IPS DF 6.9 (cell line): ENCODE measurements at regions not wholly inside any gene's neighbourhood (a gene's known extent, or its start where the extent isn't known, plus 50 kb on each side); places are given as distances from the start of the nearest gene placed in this dataset.

Experiments
- DNase-seq: peaks from one replicate; pipeline ENCODE4 v3.0.0-alpha.2; 2013; ENCODE audit warnings: low read depth, low spot score
- H3K27ac ChIP-seq: one replicate; pipeline ENCODE4 v1.5.1; 2013; ENCODE audit warnings: low read length, control low read depth
- H3K27me3 ChIP-seq: 2 replicates; pipeline ENCODE4 v1.6.1; 2013; ENCODE audit warnings: mild to moderate bottlenecking, low read length; ENCODE audit not compliant: control insufficient read depth, insufficient read depth
- H3K36me3 ChIP-seq: 2 replicates; pipeline ENCODE4 v1.6.1; 2013; ENCODE audit warnings: low read length; ENCODE audit not compliant: control insufficient read depth, insufficient read depth
- H3K4me1 ChIP-seq: 2 replicates; pipeline ENCODE4 v1.6.1; 2013; ENCODE audit warnings: low read length; ENCODE audit not compliant: control insufficient read depth, insufficient read depth
- H3K4me3 ChIP-seq: 2 replicates; pipeline ENCODE4 v1.5.1; 2013; ENCODE audit warnings: mild to moderate bottlenecking, low read length
- H3K9me3 ChIP-seq: 2 replicates; pipeline ENCODE4 v1.6.1; 2013; ENCODE audit warnings: low read length, inconsistent platforms; ENCODE audit not compliant: control insufficient read depth, insufficient read depth
- WGBS: extraction: QIAGEN DNeasy Blood & Tissue Kit; methylation state at CpG from one replicate; pipeline ENCODE4 v1.1.7; 2013; ENCODE audit warnings: mixed read lengths, missing lambda C conversion rate; ENCODE audit not compliant: insufficient read length, insufficient coverage; 5-methylcytosine and 5-hydroxymethylcytosine counted together

DNA sequence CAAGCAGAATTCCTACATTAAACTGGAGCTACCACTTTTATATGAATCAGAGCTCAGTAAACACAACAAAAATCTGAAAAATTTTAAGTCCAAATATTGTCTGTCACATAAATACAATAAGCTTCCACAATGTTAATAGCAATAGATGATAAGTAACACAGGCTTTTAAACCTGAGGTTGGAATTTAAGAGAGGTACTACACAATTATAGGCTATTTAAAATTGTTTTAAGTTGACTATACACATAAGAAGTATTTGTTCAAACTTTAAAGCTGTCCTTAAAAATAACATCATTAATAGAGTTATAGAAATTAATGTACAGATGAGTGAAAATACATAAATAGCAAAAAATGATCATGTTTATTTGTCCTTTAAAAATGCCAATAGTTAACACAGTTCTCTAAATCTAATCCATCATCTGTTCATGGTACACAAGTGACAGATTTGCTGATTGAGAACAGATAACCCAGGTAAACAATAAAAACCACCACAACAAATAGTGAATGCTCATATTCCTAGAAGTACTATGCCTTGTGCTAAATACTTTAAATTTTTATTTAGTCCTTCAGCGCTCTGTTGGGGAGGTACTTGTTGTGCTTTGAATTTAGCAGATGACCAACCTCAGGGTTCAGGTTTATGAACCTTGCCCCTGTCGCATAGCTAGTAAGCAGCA is 382.3 kb upstream of the ID4 start:
- no CpG with 5 or more reads among the region's 2 CpGs for WGBS
- DNase-seq = no peak

DNA sequence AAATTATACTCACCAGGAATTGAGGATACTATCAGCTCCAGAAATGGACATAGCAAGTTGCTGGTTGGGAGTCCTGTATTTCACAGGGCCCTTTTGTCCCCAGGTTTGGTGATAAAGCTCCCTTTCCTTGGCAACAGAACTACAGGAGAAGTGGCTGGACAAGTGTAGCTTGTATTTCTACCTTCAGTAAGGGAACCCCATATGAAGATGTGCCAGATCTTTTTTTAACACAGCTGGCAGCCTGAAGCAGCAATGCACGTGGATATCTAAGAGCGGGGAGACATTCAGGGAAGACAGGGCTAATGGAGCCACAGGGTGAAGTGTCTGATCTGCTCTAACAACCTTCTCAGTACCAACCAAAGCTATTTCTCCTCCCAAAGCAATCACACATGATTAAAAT is 373.9 kb upstream of the ID4 start:
- H3K4me3 ChIP-seq = no peak overlapping the region
- no peak overlapping the region for H3K27ac ChIP-seq
- DNase-seq = no peak
- no peaks in the 10 kb centered on the region for H3K36me3 ChIP-seq
- H3K27me3 ChIP-seq = no peaks in the 10 kb centered on the region
- WGBS = no CpG with 5 or more reads among the region's 2 CpGs
- H3K9me3 ChIP-seq = no peaks in the 10 kb centered on the region
- no peaks in the 10 kb centered on the region for H3K4me1 ChIP-seq

More for the DNA sequence above, 382.3 kb upstream of the ID4 start:
- no peaks in the 10 kb centered on the region for H3K9me3 ChIP-seq
- H3K27ac ChIP-seq = no peak overlapping the region
- H3K4me1 ChIP-seq = no peaks in the 10 kb centered on the region
- no peaks in the 10 kb centered on the region for H3K27me3 ChIP-seq
- no peaks in the 10 kb centered on the region for H3K36me3 ChIP-seq
- no peak overlapping the region for H3K4me3 ChIP-seq

DNA sequence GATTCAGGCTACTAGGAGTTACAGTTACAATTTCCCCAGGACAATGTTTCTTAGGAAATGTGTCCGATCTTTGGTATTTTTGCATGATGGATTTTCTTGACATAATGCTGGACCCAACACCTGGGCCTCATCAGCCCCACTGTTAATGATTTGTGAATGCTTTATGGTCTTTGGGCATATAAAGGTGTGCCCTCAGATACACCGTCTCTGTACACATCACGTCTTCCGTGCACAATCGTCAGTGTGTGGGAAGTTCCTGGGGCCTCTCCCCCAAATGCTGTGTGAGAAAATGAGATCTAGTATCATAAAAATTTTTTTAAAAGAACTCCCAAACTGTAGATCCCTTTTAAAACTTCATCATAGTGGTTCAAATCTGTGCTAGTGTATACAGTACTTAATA is 373.2 kb upstream of the ID4 start:
- Histone ChIP-seq H3K4me3 (no peak overlapping the region), H3K27me3 (no peaks in the 10 kb centered on the region), H3K9me3 (no peaks in the 10 kb centered on the region), H3K36me3 (no peaks in the 10 kb centered on the region), H3K27ac (no peak overlapping the region), H3K4me1 (no peaks in the 10 kb centered on the region)
- WGBS = no CpG with 5 or more reads among the region's 5 CpGs
- no peak for DNase-seq

DNA sequence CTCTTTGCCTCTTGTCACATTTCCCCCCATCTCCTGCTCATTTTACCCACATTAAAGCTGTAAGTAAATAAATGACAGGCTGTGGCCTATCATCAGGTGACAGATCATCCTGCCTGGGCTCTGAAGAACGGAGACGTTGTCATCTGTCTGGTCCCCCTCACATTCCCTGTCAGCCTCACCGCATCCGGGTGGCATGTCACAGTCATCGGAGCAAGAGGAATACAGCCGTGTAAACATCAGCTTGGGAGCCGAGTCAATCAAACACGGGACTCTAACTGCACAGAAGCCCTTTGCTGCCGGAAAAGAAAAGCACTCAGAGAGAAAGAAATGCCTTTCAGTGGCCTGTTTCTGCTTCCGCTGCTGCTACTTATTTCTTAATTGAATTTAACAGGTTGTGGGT is 371.9 kb upstream of the ID4 start:
- Histone ChIP-seq H3K9me3 (no peaks in the 10 kb centered on the region), H3K4me3 (no peak overlapping the region), H3K27me3 (no peaks in the 10 kb centered on the region), H3K4me1 (no peaks in the 10 kb centered on the region), H3K36me3 (no peaks in the 10 kb centered on the region), H3K27ac (no peak overlapping the region)
- WGBS = no CpG with 5 or more reads among the region's 10 CpGs
- DNase-seq = no peak

DNA sequence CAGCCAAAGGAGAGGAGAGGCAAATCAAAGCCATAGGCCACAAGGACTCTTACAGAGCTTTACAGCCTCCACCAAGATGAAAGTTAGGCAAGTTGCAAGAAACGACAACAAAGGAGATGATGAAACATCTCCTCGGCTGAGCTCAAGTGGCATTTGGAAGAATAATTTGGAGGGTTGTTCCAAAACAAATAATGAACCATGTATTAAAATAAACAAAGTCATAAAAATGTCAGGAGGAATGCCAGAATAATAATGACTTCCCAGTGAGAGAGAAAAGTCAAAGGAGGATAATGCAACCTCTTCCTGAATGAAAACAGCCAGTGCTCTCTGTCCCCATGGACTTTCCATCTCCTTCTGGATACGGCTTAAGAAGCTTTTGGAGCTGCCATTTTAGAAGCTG is 371.4 kb upstream of the ID4 start:
- H3K4me1 ChIP-seq = no peaks in the 10 kb centered on the region
- DNase-seq = no peak
- no peak overlapping the region for H3K4me3 ChIP-seq
- no peaks in the 10 kb centered on the region for H3K27me3 ChIP-seq
- WGBS = no CpG with 5 or more reads among the region's 3 CpGs
- no peaks in the 10 kb centered on the region for H3K36me3 ChIP-seq
- H3K9me3 ChIP-seq = no peaks in the 10 kb centered on the region
- no peak overlapping the region for H3K27ac ChIP-seq

DNA sequence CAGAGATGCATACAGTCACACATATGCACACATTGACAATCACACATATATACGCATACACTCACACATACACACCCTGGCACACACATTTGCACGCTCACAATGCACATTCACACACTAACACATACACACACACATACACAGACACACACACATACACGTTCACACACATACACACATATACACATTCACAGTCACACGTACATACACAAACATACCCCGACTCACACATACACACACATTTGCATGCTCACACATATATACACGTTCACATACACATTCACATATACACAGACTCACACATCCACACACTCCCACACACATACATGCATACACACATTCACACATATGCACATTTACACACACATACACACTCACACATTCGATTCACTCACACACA is 366.8 kb upstream of the ID4 start:
- no peak for DNase-seq

DNA sequence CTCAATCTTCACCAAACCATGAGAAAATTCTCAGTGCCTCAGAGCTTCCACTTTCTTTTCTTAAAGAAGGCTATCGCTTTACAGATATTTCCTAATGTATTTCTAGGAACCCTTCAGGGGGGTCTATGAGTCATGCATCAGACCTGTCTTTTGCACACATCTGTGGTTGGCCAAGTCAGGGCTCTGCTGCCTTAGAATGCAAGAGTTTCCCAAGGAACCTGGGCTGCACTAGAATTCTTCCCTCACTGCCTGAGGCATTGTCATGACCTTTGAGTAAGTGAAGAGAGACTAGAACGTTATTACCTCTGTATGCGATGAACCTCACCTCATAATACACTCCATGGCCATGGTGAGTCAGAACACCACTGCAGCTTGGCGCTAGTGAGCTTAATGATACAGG is 365.0 kb upstream of the ID4 start:
- H3K9me3 ChIP-seq = no peaks in the 10 kb centered on the region
- H3K27ac ChIP-seq = no peak overlapping the region

More for the DNA sequence above, 366.8 kb upstream of the ID4 start:
- Histone ChIP-seq H3K36me3 (no peaks in the 10 kb centered on the region), H3K4me3 (no peak overlapping the region), H3K27me3 (no peaks in the 10 kb centered on the region), H3K9me3 (no peaks in the 10 kb centered on the region), H3K4me1 (no peaks in the 10 kb centered on the region), H3K27ac (no peak overlapping the region)
- 100% methylated on average over 4 of the region's 7 CpGs for WGBS

DNA sequence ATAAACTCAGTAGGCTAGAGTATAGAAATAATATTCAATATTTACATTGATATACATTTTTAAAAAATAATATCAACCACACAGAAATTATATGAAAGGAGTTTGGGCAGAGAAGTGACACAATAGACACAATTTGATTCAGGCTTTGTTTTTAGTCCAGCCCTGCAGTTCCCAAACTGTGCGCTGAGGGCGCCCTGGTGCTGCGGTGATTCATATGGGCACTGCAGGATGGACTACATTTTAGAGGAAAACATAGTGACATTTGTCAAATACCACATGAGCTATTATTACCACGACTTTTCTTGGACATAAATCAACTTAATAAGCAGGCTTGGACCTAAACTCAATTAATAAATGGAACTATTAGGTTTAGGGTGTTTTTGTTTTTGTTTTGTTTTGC is 364.3 kb upstream of the ID4 start:
- Histone ChIP-seq H3K4me3 (no peak overlapping the region), H3K27ac (no peak overlapping the region), H3K9me3 (no peaks in the 10 kb centered on the region), H3K27me3 (no peaks in the 10 kb centered on the region), H3K36me3 (no peaks in the 10 kb centered on the region), H3K4me1 (no peaks in the 10 kb centered on the region)
- no CpG with 5 or more reads among the region's 4 CpGs for WGBS
- peak; percentile 9 for DNase-seq

More for the DNA sequence above, 365.0 kb upstream of the ID4 start:
- no peak overlapping the region for H3K4me3 ChIP-seq
- DNase-seq = no peak
- no peaks in the 10 kb centered on the region for H3K27me3 ChIP-seq
- no CpG with 5 or more reads among the region's 4 CpGs for WGBS
- no peaks in the 10 kb centered on the region for H3K36me3 ChIP-seq
- no peaks in the 10 kb centered on the region for H3K4me1 ChIP-seq

DNA sequence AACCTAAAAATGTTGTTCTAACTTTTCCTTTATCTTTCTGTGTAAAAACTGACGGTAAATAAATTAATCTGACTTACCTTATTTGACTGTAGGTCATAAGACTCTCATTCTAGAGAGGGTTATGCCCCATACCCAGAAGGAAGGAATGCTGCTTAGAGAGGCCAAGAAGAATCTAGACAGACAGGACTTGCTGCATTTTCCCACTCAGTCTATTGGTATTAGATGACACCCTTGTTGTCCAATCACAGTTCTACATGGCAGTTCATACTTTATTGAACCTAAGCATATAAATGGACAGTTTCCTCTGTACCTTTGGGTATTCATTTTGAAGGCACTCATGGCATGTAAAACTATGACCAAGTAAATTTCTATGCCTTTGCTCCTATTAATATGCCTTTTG is 359.6 kb upstream of the ID4 start:
- Histone ChIP-seq H3K36me3 (no peaks in the 10 kb centered on the region), H3K27me3 (no peaks in the 10 kb centered on the region), H3K9me3 (no peaks in the 10 kb centered on the region), H3K4me1 (no peaks in the 10 kb centered on the region), H3K4me3 (no peak overlapping the region), H3K27ac (no peak overlapping the region)
- no CpG with 5 or more reads among the region's 1 CpG for WGBS
- DNase-seq = no peak

DNA sequence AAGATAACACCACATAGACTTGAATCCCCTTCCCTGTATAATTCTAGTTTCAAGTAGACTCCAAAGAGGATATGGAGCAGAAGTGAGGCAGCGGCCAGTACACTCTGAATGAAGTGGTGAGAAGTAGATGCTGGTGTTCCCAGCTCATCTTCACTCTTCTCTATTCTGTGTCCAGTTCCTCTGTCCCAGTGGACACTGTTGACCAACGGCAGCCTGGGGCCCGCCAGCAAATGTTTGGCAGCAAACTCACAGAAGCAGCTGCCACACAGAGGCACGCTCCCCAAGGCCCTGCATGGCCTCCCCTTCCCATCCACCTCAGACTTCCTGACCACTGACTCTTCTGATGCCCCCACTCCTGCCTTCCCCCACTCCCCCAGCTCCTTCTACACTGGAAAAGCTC is 358.9 kb upstream of the ID4 start:
- Histone ChIP-seq H3K4me3 (no peak overlapping the region), H3K27me3 (no peaks in the 10 kb centered on the region), H3K27ac (no peak overlapping the region), H3K4me1 (no peaks in the 10 kb centered on the region), H3K9me3 (no peaks in the 10 kb centered on the region), H3K36me3 (no peaks in the 10 kb centered on the region)
- no CpG with 5 or more reads among the region's 4 CpGs for WGBS
- no peak for DNase-seq

DNA sequence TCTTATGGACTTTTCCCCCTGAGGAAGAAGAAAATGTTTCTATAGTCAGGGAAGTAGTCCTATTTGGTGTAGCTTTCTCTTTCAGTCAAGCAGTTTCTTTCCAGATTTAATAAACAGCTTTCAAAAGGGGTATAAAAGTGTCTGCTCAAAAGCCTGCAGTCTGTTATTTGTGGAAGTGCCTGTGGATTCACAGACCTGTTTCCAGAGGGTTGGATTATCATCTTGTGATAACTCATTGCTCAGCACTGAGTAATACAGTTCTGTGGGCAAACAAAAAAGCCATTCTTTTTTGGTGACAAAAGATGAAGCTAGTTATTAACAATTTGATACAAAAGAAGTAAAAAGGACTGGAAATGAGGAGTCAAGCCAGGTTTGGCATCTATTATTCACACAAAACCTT is 358.2 kb upstream of the ID4 start:
- no peak for DNase-seq
- Histone ChIP-seq H3K27ac (no peak overlapping the region), H3K4me3 (no peak overlapping the region)

More for the DNA sequence above, 358.2 kb upstream of the ID4 start:
- Histone ChIP-seq H3K36me3 (no peaks in the 10 kb centered on the region), H3K27me3 (no peaks in the 10 kb centered on the region), H3K4me1 (no peaks in the 10 kb centered on the region), H3K9me3 (no peaks in the 10 kb centered on the region)
